NCI-H2107 treated with DMSO at 0.1 percent for 48 hours (cell line): ENCODE measurements at regions not wholly inside any gene's neighbourhood (a gene's known extent, or its start where the extent isn't known, plus 50 kb on each side); places are given as distances from the start of the nearest gene placed in this dataset.

Source experiments
- DNase-seq: peaks from one replicate; lab custom pipeline; 2025; ENCODE audit not compliant: unreplicated experiment; lab: John Stamatoyannopoulos, UW

GRCh38 chr2:23241121-23241520 lies 143.9 kb upstream of the KLHL29 start:
- DNase-seq, result no peak

GRCh38 chr2:23241611-23242245 lies 143.3 kb upstream of the KLHL29 start:
- no peak for DNase-seq

- DNase-seq, result no peak
These were observed 141.8 kb upstream of the KLHL29 start for GRCh38 chr2:23243073-23243659.

GRCh38 chr2:23244617-23245016 lies 140.4 kb upstream of the KLHL29 start:
- DNase-seq, result no peak

GRCh38 chr2:23246992-23247683 lies 137.8 kb upstream of the KLHL29 start:
- no peak for DNase-seq

- DNase-seq, result no peak
These were observed 136.3 kb upstream of the KLHL29 start for GRCh38 chr2:23248667-23249066.

GRCh38 chr2:23249348-23249747 lies 135.6 kb upstream of the KLHL29 start:
- DNase-seq, result no peak

- DNase-seq, result no peak
These were observed 134.6 kb upstream of the KLHL29 start for GRCh38 chr2:23250371-23250770.

GRCh38 chr2:23256643-23257042 lies 128.3 kb upstream of the KLHL29 start:
- DNase-seq, result no peak

- DNase-seq, result no peak
These were observed 124.4 kb upstream of the KLHL29 start for GRCh38 chr2:23260621-23261020.

GRCh38 chr2:23268467-23269263 lies 116.3 kb upstream of the KLHL29 start:
- no peak for DNase-seq

GRCh38 chr2:23269747-23270146 lies 115.2 kb upstream of the KLHL29 start:
- no peak for DNase-seq

GRCh38 chr2:23270810-23271209 lies 114.2 kb upstream of the KLHL29 start:
- DNase-seq, result no peak

GRCh38 chr2:23271230-23271629 lies 113.7 kb upstream of the KLHL29 start:
- DNase-seq, result no peak

- DNase-seq, result no peak
These were observed 111.2 kb upstream of the KLHL29 start for GRCh38 chr2:23273786-23274185.

- no peak for DNase-seq
These were observed 104.6 kb upstream of the KLHL29 start for GRCh38 chr2:23280401-23280800.

GRCh38 chr2:23283653-23284052 lies 101.3 kb upstream of the KLHL29 start:
- no peak for DNase-seq

- DNase-seq, result no peak
These were observed 99.7 kb upstream of the KLHL29 start for GRCh38 chr2:23285091-23285800.

- DNase-seq, result no peak
These were observed 98.8 kb upstream of the KLHL29 start for GRCh38 chr2:23286031-23286757.
